Glutamatergic neuron (in vitro differentiated cells): ENCODE measurements at regions not wholly inside any gene's neighbourhood (a gene's known extent, or its start where the extent isn't known, plus 50 kb on each side); places are given as distances from the start of the nearest gene placed in this dataset.

Source experiments
- DNase-seq: peaks from one replicate; pipeline ENCODE4 v3.0.0; 2022
- H3K27ac Mint-ChIP-seq: one replicate; pipeline ENCODE4 v1.8.0; 2020; ENCODE audit warnings: mild to moderate bottlenecking, mixed read lengths, inconsistent platforms; ENCODE audit not compliant: unreplicated experiment
- H3K27me3 Mint-ChIP-seq: one replicate; pipeline ENCODE4 v1.8.0; 2020; ENCODE audit warnings: mild to moderate bottlenecking, moderate library complexity, mixed read lengths, inconsistent platforms; ENCODE audit not compliant: unreplicated experiment
- H3K36me3 Mint-ChIP-seq: one replicate; pipeline ENCODE4 v1.8.0; 2020; ENCODE audit warnings: mild to moderate bottlenecking, mixed read lengths, inconsistent platforms; ENCODE audit not compliant: unreplicated experiment
- H3K4me1 Mint-ChIP-seq: one replicate; pipeline ENCODE4 v1.8.0; 2020; ENCODE audit warnings: mild to moderate bottlenecking, low read depth, mixed read lengths, inconsistent platforms; ENCODE audit not compliant: unreplicated experiment
- H3K4me3 Mint-ChIP-seq: one replicate; pipeline ENCODE4 v1.8.0; 2020; ENCODE audit warnings: mild to moderate bottlenecking, mixed read lengths, inconsistent platforms; ENCODE audit not compliant: unreplicated experiment
- H3K9me3 Mint-ChIP-seq: one replicate; pipeline ENCODE4 v1.8.0; 2020; ENCODE audit warnings: mild to moderate bottlenecking, moderate library complexity, mixed read lengths, inconsistent platforms; ENCODE audit not compliant: unreplicated experiment
- TF ChIP-seq, protein P1 (sequence below): fragments of 200-600 bp; sonication (generic); IDR thresholded peaks from one replicate; pipeline ENCODE4 v1.5.0; 2021; ENCODE audit not compliant: partially characterized antibody, unreplicated experiment

GRCh38 chr7:84536271-84536870 is 341.8 kb upstream of the SEMA3A start:
- Mint-ChIP-seq H3K27ac (no peak overlapping the region), H3K4me1 (peaks cover 5% of the 10 kb centered on the region), H3K9me3 (peaks cover 2% of the 10 kb centered on the region), H3K4me3 (no peak overlapping the region), H3K27me3 (peaks cover 2% of the 10 kb centered on the region), H3K36me3 (no peaks in the 10 kb centered on the region)
- TF ChIP-seq, protein P1, sequence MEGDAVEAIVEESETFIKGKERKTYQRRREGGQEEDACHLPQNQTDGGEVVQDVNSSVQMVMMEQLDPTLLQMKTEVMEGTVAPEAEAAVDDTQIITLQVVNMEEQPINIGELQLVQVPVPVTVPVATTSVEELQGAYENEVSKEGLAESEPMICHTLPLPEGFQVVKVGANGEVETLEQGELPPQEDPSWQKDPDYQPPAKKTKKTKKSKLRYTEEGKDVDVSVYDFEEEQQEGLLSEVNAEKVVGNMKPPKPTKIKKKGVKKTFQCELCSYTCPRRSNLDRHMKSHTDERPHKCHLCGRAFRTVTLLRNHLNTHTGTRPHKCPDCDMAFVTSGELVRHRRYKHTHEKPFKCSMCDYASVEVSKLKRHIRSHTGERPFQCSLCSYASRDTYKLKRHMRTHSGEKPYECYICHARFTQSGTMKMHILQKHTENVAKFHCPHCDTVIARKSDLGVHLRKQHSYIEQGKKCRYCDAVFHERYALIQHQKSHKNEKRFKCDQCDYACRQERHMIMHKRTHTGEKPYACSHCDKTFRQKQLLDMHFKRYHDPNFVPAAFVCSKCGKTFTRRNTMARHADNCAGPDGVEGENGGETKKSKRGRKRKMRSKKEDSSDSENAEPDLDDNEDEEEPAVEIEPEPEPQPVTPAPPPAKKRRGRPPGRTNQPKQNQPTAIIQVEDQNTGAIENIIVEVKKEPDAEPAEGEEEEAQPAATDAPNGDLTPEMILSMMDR, result no peak
- DNase-seq, result no peak

DNA sequence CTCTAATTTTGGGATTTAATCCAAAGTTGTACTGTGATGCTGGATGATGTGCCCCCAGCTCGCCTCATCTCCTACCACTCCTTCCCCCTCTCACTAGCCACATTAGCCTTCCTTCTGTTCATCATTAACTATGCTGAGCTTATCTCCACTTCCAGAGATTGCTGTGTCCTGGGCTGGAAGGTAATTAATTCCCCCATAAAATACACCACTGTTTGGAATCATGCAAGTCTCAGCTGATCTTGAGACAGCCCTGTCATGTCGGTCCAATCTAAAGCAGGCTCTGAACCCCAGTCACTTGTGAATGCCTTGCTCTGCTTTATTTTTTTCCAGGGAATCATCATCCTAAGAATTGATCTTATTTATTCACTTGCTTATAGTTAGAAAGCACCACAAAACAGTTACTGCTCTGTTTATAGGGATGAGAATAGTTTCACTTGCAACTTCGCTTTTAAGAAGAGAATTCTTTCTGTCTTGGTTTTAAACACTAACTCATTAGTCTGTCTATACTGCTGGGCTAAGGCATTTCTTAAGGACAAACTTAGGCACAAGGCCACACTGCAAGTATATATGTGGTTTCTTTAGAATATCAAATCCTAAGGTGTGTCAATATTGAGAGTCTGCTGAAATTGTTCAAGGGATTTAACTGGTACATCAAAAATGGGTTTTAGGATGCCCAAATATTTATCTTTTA is 341.1 kb upstream of the SEMA3A start:
- peaks cover 2% of the 10 kb centered on the region for H3K27me3 Mint-ChIP-seq
- peaks cover 5% of the 10 kb centered on the region for H3K4me1 Mint-ChIP-seq
- no peaks in the 10 kb centered on the region for H3K36me3 Mint-ChIP-seq
- no peak overlapping the region for H3K27ac Mint-ChIP-seq
- peaks cover 2% of the 10 kb centered on the region for H3K9me3 Mint-ChIP-seq
- no peak for DNase-seq
- TF ChIP-seq, protein P1, result no peak
- H3K4me3 Mint-ChIP-seq, result no peak overlapping the region

DNA sequence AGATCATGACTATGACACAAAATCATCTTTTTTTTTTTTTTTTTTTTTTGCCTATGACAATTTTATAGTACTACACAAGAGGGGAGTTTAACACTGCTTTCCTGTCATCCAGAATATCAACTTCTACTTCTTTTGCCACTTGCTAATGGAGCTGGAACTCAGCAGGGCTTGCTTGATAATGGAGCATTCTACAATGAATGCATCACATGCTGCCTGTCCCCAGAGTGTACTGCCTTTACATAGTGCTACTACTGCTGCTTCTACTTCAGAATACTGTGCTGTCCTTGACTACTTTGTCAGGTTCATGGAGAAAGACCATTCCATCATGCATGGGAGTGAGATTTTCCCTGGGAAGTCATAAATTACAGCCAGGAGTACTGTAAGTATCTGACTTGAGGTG is 338.6 kb upstream of the SEMA3A start:
- peak; percentile 18 for DNase-seq
- Mint-ChIP-seq H3K36me3 (no peaks in the 10 kb centered on the region), H3K4me1 (peaks cover 5% of the 10 kb centered on the region), H3K27me3 (peaks cover 2% of the 10 kb centered on the region), H3K4me3 (no peak overlapping the region), H3K27ac (no peak overlapping the region), H3K9me3 (peaks cover 2% of the 10 kb centered on the region)
- TF ChIP-seq, protein P1, result no peak

DNA sequence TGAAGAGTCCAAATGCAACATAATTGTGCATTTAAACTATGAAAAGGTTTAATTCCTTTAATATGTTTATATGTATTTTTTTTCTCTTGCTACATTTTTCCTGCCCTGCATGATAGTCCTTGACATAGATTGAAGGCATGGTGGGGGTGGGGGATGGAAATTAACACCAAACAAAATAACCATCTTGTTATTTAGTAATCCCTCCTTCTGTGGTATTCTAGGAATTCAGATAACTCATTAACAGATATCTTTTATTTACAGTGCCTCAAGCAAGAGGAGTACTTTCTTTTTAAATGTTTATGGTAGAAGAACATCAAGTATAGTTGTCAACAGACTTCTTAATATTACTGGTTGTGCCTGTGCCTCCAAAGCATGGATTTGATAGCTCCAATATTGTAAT is 337.6 kb upstream of the SEMA3A start:
- Mint-ChIP-seq H3K36me3 (no peaks in the 10 kb centered on the region), H3K27ac (no peak overlapping the region), H3K4me1 (peaks cover 5% of the 10 kb centered on the region), H3K27me3 (peaks cover under 1% of the 10 kb centered on the region), H3K4me3 (no peak overlapping the region), H3K9me3 (peaks cover 2% of the 10 kb centered on the region)
- TF ChIP-seq, protein P1, result no peak
- DNase-seq, result no peak

DNA sequence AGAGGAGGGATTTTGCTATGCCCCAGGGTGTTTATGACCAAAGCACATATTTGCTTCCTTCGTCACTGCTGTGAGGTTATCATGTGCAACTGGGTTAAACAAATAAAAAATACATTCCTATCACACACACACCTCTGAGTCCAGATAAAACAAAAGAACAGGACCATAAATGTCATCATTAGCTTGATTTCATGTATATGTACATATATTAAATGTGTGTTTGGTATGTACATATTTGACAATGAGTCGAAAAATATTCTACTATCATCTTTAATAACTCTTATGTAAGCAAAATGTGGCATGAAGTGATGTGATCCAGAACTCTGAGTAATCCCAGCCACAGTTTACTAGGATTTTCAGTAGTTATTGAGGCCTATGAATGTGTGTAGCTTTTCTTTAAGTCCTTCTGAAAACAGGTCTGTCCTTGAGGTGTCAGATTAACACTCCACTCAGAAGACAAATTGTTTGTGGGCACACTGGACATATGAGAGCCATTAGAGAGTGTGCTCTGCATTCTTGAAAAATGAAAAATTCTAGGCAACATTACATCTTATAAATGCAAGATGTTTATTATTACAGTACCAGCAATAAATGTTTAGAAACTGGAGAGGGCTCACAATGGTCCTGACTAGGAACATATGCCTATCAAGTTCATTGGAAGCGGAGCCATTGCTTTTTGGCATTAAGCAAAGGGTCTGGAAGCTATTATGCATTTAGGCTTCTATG is 335.1 kb upstream of the SEMA3A start:
- TF ChIP-seq, protein P1, result no peak
- Mint-ChIP-seq H3K27ac (no peak overlapping the region), H3K4me3 (no peak overlapping the region), H3K36me3 (no peaks in the 10 kb centered on the region), H3K27me3 (no peaks in the 10 kb centered on the region), H3K4me1 (peaks cover 5% of the 10 kb centered on the region), H3K9me3 (no peaks in the 10 kb centered on the region)
- no peak for DNase-seq
